ENCODE measurements at regions not wholly inside any gene's neighbourhood (a gene's known extent, or its start where the extent isn't known, plus 50 kb on each side); places are given as distances from the start of the nearest gene placed in this dataset.

GRCh38 chr5:136682986-136683385, 317.6 kb upstream of the TRPC7 start:
- no peak for DNase-seq

GRCh38 chr5:136679233-136679632, 313.9 kb upstream of the TRPC7 start:
- DNase-seq: no peak

- no peak for DNase-seq
These were observed 311.9 kb upstream of the TRPC7 start for GRCh38 chr5:136677217-136677616.

GRCh38 chr5:136676685-136677084, 311.3 kb upstream of the TRPC7 start:
- no peak for DNase-seq

GRCh38 chr5:136675769-136676168, 310.4 kb upstream of the TRPC7 start:
- DNase-seq: no peak

GRCh38 chr5:136674178-136674577, 308.8 kb upstream of the TRPC7 start:
- no peak for DNase-seq

GRCh38 chr5:136667789-136668188, 302.4 kb upstream of the TRPC7 start:
- no peak for DNase-seq

- DNase-seq: no peak
These were observed 301.8 kb upstream of the TRPC7 start for GRCh38 chr5:136666970-136667620.

- no peak for DNase-seq
These were observed 300.0 kb upstream of the TRPC7 start for GRCh38 chr5:136665331-136665730.

GRCh38 chr5:136661026-136661425, 295.7 kb upstream of the TRPC7 start:
- no peak for DNase-seq

GRCh38 chr5:136656811-136657210, 291.5 kb upstream of the TRPC7 start:
- DNase-seq: no peak

- no peak for DNase-seq
These were observed 290.1 kb upstream of the TRPC7 start for GRCh38 chr5:136655468-136655867.

GRCh38 chr5:136646915-136647314, 281.6 kb upstream of the TRPC7 start:
- no peak for DNase-seq

- DNase-seq: no peak
These were observed 277.6 kb upstream of the TRPC7 start for GRCh38 chr5:136642976-136643375.

- no peak for DNase-seq
These were observed 274.3 kb upstream of the TRPC7 start for GRCh38 chr5:136639616-136640015.

GRCh38 chr5:136638084-136638483, 272.7 kb upstream of the TRPC7 start:
- DNase-seq: no peak

- DNase-seq: no peak
These were observed 270.7 kb upstream of the TRPC7 start for GRCh38 chr5:136636001-136636400.

GRCh38 chr5:136631186-136631585, 265.8 kb upstream of the TRPC7 start:
- no peak for DNase-seq

- no peak for DNase-seq
These were observed 263.9 kb upstream of the TRPC7 start for GRCh38 chr5:136629125-136629792.

GRCh38 chr5:136626531-136626930, 261.2 kb upstream of the TRPC7 start:
- DNase-seq: no peak

- no peak for DNase-seq
These were observed 257.4 kb upstream of the TRPC7 start for GRCh38 chr5:136622747-136623146.

GRCh38 chr5:136621743-136622142, 256.4 kb upstream of the TRPC7 start:
- no peak for DNase-seq

- DNase-seq: no peak
These were observed 255.3 kb upstream of the TRPC7 start for GRCh38 chr5:136620621-136621020.

GRCh38 chr5:136620016-136620419, 254.7 kb upstream of the TRPC7 start:
- DNase-seq: no peak

GRCh38 chr5:136619556-136619955, 254.2 kb upstream of the TRPC7 start:
- no peak for DNase-seq

Data from NCI-H446 treated with DMSO at 0.1 percent for 48 hours (cell line).